Activated T-helper 1 cell treated with anti-CD3 and anti-CD28 coated beads, Interleukin-12 subunit alpha, Interleukin-12 subunit beta, Interleukin-2, Interleukin-4 antibody, amounts not matched to agents 30 ng/mL and 10 ng/mL and 1 ng/mL, durations not matched to agents 14 hours and 24 hours and 36 hours (primary cell): ENCODE measurements at regions not wholly inside any gene's neighbourhood (a gene's known extent, or its start where the extent isn't known, plus 50 kb on each side); places are given as distances from the start of the nearest gene placed in this dataset.

ENCODE experiments used
- DNase-seq: peaks from one replicate; pipeline ENCODE4 v3.0.0; 2021; ENCODE audit warnings: low spot score
- H3K27ac Mint-ChIP-seq: one replicate; pipeline ENCODE4 v1.8.0; 2021; ENCODE audit warnings: mild to moderate bottlenecking, mixed read lengths
- H3K27me3 Mint-ChIP-seq: one replicate; pipeline ENCODE4 v1.8.0; 2022; ENCODE audit warnings: mild to moderate bottlenecking, moderate library complexity, mixed read lengths; ENCODE audit not compliant: insufficient read depth
- H3K36me3 Mint-ChIP-seq: one replicate; pipeline ENCODE4 v1.8.0; 2021; ENCODE audit warnings: low read depth, mixed read lengths
- H3K4me1 Mint-ChIP-seq: one replicate; pipeline ENCODE4 v1.8.0; 2021; ENCODE audit warnings: low read depth, mixed read lengths
- H3K4me3 Mint-ChIP-seq: one replicate; pipeline ENCODE4 v1.8.0; 2021; ENCODE audit warnings: mild to moderate bottlenecking, moderate library complexity, mixed read lengths
- H3K9me3 Mint-ChIP-seq: one replicate; pipeline ENCODE4 v1.8.0; 2021; ENCODE audit warnings: mixed read lengths
- intact Hi-C: fragments of 100-400 bp; cut with micrococcal nuclease; formaldehyde crosslinking; loops from one replicate; pipeline ENCODE4 v1.15.1; 2024

DNA sequence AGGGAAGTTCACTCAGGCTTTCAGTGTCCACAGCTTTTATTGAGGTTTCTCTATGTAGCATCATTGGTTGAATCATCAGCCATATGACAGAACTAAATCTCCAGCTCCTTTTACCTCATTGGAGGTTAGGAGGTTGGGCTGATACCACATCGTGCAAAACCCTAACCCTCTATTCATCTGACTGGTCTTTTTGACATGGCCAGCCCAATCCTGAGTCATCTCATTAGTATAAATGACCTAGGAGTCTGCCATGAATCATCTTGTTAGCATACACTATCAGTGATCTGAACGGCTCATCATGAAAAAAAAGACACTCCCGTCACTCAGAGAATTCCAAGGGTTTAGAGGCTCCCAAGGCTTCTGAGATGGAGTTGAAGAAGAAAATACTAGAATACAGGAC, 669.8 kb upstream of the POT1 start:
- DNase-seq, result no peak
- intact Hi-C loops, result no loop called here
- H3K36me3 Mint-ChIP-seq, result no peaks in the 10 kb centered on the region
- no peak overlapping the region for H3K4me3 Mint-ChIP-seq
- no peaks in the 10 kb centered on the region for H3K27me3 Mint-ChIP-seq
- no peaks in the 10 kb centered on the region for H3K4me1 Mint-ChIP-seq
- H3K9me3 Mint-ChIP-seq, result no peaks in the 10 kb centered on the region
- H3K27ac Mint-ChIP-seq, result no peak overlapping the region

DNA sequence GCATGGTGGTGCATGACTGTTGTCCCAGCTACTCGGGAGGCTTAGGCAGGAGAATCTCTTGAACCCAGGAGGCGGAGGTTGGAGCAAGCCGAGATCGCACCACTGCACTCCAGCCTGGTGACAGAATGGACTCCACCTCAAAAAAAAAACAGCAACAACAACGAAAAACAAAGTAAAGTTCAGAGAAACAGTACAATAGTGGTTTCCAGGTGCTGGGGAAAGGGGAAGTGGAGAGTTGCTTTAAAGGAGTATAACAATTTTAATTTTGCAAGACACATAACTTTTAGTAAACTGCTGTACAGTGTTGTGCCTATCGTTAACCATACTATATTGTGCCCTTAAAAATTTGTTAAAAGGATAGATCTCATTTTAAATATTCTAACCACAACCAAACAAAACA, 662.7 kb upstream of the POT1 start:
- H3K27me3 Mint-ChIP-seq, result no peaks in the 10 kb centered on the region
- no peak overlapping the region for H3K27ac Mint-ChIP-seq
- H3K4me1 Mint-ChIP-seq, result no peaks in the 10 kb centered on the region
- no peak for DNase-seq
- no peak overlapping the region for H3K4me3 Mint-ChIP-seq
- peaks cover 3% of the 10 kb centered on the region for H3K9me3 Mint-ChIP-seq
- intact Hi-C loops, result no loop called here
- no peaks in the 10 kb centered on the region for H3K36me3 Mint-ChIP-seq

GRCh38 chr7:125573126-125573525, 643.5 kb upstream of the POT1 start:
- Mint-ChIP-seq H3K4me1 (no peaks in the 10 kb centered on the region), H3K4me3 (no peak overlapping the region), H3K27ac (no peak overlapping the region), H3K36me3 (no peaks in the 10 kb centered on the region), H3K9me3 (no peaks in the 10 kb centered on the region), H3K27me3 (no peaks in the 10 kb centered on the region)
- intact Hi-C loops, result no loop called here
- DNase-seq, result no peak

DNA sequence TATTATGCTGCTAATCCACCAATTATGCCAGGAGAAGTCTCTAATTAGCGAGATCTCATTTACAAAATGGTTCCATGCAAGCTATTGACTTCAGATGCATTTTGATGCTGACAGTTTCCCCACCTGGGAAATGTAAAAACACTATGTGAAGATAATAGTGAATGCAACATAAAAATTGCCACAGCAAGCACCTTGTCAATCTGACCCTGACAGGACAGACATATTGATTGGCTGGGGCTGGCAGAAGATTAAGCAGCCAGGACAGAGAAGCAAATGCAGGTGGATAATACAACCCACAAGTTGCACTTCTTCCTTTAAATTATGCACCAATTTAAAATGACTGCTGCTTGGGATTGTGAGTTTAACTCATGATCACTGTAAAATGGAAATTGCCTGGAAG, 642.8 kb upstream of the POT1 start:
- DNase-seq, result no peak
- intact Hi-C loops, result no loop called here
- no peak overlapping the region for H3K27ac Mint-ChIP-seq
- H3K9me3 Mint-ChIP-seq, result no peaks in the 10 kb centered on the region
- no peaks in the 10 kb centered on the region for H3K36me3 Mint-ChIP-seq
- no peaks in the 10 kb centered on the region for H3K4me1 Mint-ChIP-seq
- no peaks in the 10 kb centered on the region for H3K27me3 Mint-ChIP-seq
- H3K4me3 Mint-ChIP-seq, result no peak overlapping the region

- Mint-ChIP-seq H3K9me3 (no peaks in the 10 kb centered on the region), H3K27ac (no peak overlapping the region), H3K4me3 (no peak overlapping the region), H3K36me3 (no peaks in the 10 kb centered on the region), H3K27me3 (no peaks in the 10 kb centered on the region), H3K4me1 (no peaks in the 10 kb centered on the region)
- no peak for DNase-seq
- intact Hi-C loops, result no loop called here
Observed at GRCh38 chr7:125568799-125569198, 639.2 kb upstream of the POT1 start.

GRCh38 chr7:125567686-125568085, 638.1 kb upstream of the POT1 start:
- H3K27me3 Mint-ChIP-seq, result no peaks in the 10 kb centered on the region
- intact Hi-C loops, result no loop called here
- H3K27ac Mint-ChIP-seq, result no peak overlapping the region
- H3K9me3 Mint-ChIP-seq, result no peaks in the 10 kb centered on the region
- DNase-seq, result no peak
- no peaks in the 10 kb centered on the region for H3K4me1 Mint-ChIP-seq
- no peak overlapping the region for H3K4me3 Mint-ChIP-seq
- H3K36me3 Mint-ChIP-seq, result no peaks in the 10 kb centered on the region

DNA sequence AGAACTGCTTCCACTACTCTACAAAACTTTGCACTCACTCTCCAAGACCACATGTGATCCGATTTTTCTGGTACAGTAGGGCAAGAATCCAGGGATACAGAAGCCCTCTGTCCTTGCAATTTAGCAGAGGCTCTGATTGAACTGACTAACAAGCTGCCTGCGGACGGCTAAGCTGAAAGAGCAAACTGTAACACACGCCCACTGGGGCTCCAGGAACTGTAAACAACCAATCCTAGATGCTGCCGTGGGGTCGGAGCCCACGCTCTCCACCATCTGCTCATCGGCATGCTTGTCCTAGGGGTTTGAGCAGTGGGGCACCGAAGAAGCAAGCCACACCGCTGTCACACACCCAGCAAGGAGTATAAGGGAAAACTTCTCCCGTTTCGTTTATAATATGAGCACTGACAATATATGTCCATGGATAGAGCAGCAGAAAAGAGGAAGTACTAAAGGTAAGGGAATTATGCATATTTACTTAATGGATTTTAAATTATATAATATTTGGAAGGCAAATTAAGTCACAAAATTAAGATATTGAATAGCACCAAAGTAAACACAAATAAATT, 634.4 kb upstream of the POT1 start:
- no peak for DNase-seq
- H3K4me3 Mint-ChIP-seq, result no peak overlapping the region
- intact Hi-C loops, result no loop called here
- H3K4me1 Mint-ChIP-seq, result no peaks in the 10 kb centered on the region
- H3K9me3 Mint-ChIP-seq, result peaks cover 8% of the 10 kb centered on the region
- H3K36me3 Mint-ChIP-seq, result no peaks in the 10 kb centered on the region
- H3K27ac Mint-ChIP-seq, result no peak overlapping the region
- H3K27me3 Mint-ChIP-seq, result no peaks in the 10 kb centered on the region

DNA sequence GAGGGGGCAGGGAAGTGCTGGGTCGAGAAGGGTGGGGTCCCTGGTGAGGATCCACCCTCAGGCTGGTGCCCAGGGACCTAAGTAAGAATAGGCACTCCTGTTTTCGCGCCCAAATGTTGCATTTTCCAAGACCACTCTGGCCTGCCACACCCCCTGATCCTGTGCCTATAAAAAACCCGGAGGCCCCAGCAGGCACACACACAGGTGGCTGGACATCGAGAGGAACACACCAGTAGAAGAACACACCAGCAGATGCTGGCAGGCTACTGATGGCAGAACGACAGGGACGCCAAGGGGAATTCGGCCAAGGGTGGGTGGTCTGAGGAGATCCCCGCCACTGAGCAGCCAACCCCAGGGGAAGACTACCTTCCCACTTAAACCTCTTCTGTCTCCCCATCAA, 633.9 kb upstream of the POT1 start:
- intact Hi-C loops, result no loop called here
- H3K4me1 Mint-ChIP-seq, result no peaks in the 10 kb centered on the region

GRCh38 chr7:125561006-125561405, 631.4 kb upstream of the POT1 start:
- no peak for DNase-seq
- H3K4me3 Mint-ChIP-seq, result no peak overlapping the region
- H3K9me3 Mint-ChIP-seq, result peaks cover 9% of the 10 kb centered on the region
- no peaks in the 10 kb centered on the region for H3K4me1 Mint-ChIP-seq
- intact Hi-C loops, result no loop called here
- H3K27ac Mint-ChIP-seq, result no peak overlapping the region
- H3K36me3 Mint-ChIP-seq, result no peaks in the 10 kb centered on the region
- H3K27me3 Mint-ChIP-seq, result no peaks in the 10 kb centered on the region

More for the DNA sequence above, 633.9 kb upstream of the POT1 start:
- Mint-ChIP-seq H3K36me3 (no peaks in the 10 kb centered on the region), H3K9me3 (peaks cover 9% of the 10 kb centered on the region), H3K27ac (no peak overlapping the region), H3K27me3 (no peaks in the 10 kb centered on the region), H3K4me3 (no peak overlapping the region)
- no peak for DNase-seq

DNA sequence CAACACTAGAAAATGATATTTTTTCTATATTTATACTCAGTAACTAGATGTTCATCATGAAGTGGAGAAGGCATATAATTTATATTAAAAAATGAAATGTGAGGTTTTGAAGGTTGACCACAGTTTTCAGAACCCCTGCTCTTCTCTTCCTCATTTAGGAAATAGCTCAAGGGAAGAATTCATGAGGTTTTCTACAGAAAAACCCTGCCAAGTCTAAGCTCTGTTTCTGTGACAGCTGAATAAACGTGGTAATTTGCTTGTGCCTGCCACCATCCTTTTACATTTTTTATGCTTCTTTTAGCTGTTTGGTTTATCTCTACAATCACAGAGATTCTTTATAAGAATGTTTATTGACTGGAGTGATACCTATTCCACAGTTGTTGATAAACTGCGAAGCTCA, 630.3 kb upstream of the POT1 start:
- no peak for DNase-seq
- Mint-ChIP-seq H3K9me3 (peaks cover 9% of the 10 kb centered on the region), H3K36me3 (no peaks in the 10 kb centered on the region), H3K27ac (no peak overlapping the region), H3K27me3 (no peaks in the 10 kb centered on the region), H3K4me1 (no peaks in the 10 kb centered on the region), H3K4me3 (no peak overlapping the region)
- intact Hi-C loops, result no loop called here

GRCh38 chr7:125555916-125556315, 626.3 kb upstream of the POT1 start:
- no peak overlapping the region for H3K4me3 Mint-ChIP-seq
- H3K4me1 Mint-ChIP-seq, result no peaks in the 10 kb centered on the region
- H3K27ac Mint-ChIP-seq, result no peak overlapping the region
- intact Hi-C loops, result no loop called here
- peaks cover 4% of the 10 kb centered on the region for H3K9me3 Mint-ChIP-seq
- no peaks in the 10 kb centered on the region for H3K27me3 Mint-ChIP-seq
- H3K36me3 Mint-ChIP-seq, result no peaks in the 10 kb centered on the region
- DNase-seq, result no peak

DNA sequence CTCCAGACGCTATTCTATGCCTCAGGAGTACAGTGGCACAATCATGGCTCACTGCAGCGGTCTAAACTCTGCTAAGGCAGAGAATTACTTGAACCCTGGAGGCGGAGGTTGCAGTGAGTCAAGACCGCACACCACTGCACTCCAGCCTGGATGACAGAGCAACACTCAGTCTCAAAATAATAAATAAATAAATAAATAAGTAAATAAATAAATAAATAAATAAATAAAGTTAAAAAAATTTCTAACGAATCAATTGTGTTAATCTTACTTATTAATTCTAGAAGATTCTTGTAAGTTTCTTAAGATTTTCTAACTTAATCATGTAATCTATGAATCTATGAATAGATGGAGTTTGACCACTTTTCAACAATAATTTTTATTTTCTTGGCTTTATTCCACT, 621.4 kb upstream of the POT1 start:
- no peak overlapping the region for H3K27ac Mint-ChIP-seq
- no peak overlapping the region for H3K4me3 Mint-ChIP-seq
- H3K9me3 Mint-ChIP-seq, result no peaks in the 10 kb centered on the region
- H3K36me3 Mint-ChIP-seq, result no peaks in the 10 kb centered on the region
- DNase-seq, result no peak
- H3K4me1 Mint-ChIP-seq, result no peaks in the 10 kb centered on the region
- intact Hi-C loops, result no loop called here
- no peaks in the 10 kb centered on the region for H3K27me3 Mint-ChIP-seq

DNA sequence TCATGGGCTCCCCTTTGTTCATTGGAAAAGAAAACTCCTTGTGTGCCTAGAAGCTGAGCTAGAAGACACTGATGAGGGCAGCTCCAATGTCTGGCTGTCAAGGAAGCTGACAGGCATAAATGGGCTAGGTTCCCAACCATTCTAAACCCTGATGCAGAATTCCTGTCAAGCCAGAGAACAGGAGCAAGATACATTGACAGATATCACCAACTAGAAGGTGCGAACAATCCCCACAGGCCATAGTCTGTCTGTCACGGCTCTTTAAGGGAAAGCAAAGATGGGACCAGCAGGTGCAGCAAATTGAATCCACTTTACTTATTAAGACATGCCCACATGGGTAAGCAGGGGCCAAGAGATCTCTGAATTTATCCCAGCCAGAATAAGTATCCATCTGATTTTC, 617.9 kb upstream of the POT1 start:
- H3K4me3 Mint-ChIP-seq, result no peak overlapping the region
- no peaks in the 10 kb centered on the region for H3K36me3 Mint-ChIP-seq
- H3K27me3 Mint-ChIP-seq, result no peaks in the 10 kb centered on the region
- H3K9me3 Mint-ChIP-seq, result no peaks in the 10 kb centered on the region
- H3K4me1 Mint-ChIP-seq, result no peaks in the 10 kb centered on the region
- DNase-seq, result no peak
- no peak overlapping the region for H3K27ac Mint-ChIP-seq
- intact Hi-C loops, result no loop called here

DNA sequence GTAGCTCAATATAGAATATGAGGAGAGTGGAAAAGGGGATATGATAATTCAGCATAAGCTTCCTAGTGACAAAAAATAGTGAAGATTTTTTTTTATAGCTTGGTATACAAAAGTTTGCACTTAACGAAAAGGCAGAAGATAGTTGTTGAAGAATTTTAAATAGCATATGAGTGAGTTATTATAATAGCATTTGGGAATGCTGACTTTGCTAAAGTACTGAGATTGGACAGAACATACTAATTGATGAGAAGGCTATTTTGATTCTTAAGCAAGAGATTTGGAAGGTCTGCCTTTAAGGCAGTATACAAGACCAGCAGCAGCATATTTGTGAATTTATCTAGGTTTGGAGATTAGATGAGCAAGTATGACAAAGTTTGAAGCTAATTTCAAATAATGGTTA, 600.9 kb upstream of the POT1 start:
- Mint-ChIP-seq H3K36me3 (no peaks in the 10 kb centered on the region), H3K9me3 (no peaks in the 10 kb centered on the region), H3K4me1 (no peaks in the 10 kb centered on the region), H3K27me3 (no peaks in the 10 kb centered on the region), H3K27ac (no peak overlapping the region), H3K4me3 (no peak overlapping the region)
- intact Hi-C loops, result no loop called here
- DNase-seq, result no peak
